ENCODE measurements at regions not wholly inside any gene's neighbourhood (a gene's known extent, or its start where the extent isn't known, plus 50 kb on each side); places are given as distances from the start of the nearest gene placed in this dataset.

DNA sequence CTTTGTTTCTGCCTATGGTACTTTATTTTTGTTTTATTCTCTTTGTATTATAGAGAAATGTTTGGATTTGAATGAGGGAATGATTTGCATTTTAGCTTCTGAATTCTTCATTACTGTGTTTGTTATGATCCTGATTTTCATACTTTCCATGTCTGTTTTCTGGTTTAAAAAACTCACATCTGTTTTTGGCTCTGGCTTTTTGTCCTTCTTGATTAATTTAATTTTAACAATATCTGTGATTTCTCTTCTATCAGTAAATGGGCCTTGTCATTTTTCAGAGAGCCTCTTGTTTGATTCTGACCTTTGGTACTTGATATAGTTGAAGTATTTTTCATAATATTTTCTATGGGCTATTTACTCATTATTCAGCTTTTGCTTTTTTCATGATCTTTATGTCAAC lies 341.6 kb upstream of the HAND2 start:
- DNase-seq (ENCODE audit: extremely low read depth in 1 of 4, low spot score in 3 of 4): no peak
- Histone ChIP-seq H3K27ac (ENCODE audit: extremely low read depth, low read depth, low read length) (no peak overlapping the region), H3K9me3 (replicated peaks; ENCODE audit: control insufficient read depth, insufficient read depth, low read depth, low read length) (no peaks in the 10 kb centered on the region), H3K36me3 (ENCODE audit: control insufficient read depth, insufficient read depth, low read length) (no peaks in the 10 kb centered on the region), H3K27me3 (ENCODE audit: control insufficient read depth in 2 of 2, insufficient read depth in 2 of 2, low read length in 2 of 2) (no peaks in the 10 kb centered on the region), H3K4me3 (no peak overlapping the region), H3K79me2 (ENCODE audit: control insufficient read depth, insufficient read depth, low read length) (no peaks in the 10 kb centered on the region), H3K4me2 (ENCODE audit: insufficient read depth, low read length) (no peak overlapping the region), H4K20me1 (replicated peaks; ENCODE audit: control insufficient read depth, insufficient read depth, low read length) (no peaks in the 10 kb centered on the region), H3K9me1 (ENCODE audit: control insufficient read depth, insufficient read depth, low read length) (no peaks in the 10 kb centered on the region), H2AFZ (ENCODE audit: low read depth, low read length) (no peak overlapping the region), H3K9ac (ENCODE audit: insufficient read depth in 1 of 2, low read depth in 2 of 2, low read length in 2 of 2) (no peak overlapping the region), H3K4me1 (replicated peaks in 1 of 2; ENCODE audit: control insufficient read depth in 2 of 2, insufficient read depth in 2 of 2, low read length in 2 of 2) (no peaks in the 10 kb centered on the region)
- POLR2A ChIA-PET: no interaction called here
- CTCF ChIA-PET (ENCODE audit: low intra/inter-chr PET ratio): no interaction called here
- TF ChIP-seq BCOR (IDR thresholded peaks at IDR 0.05) (no peak), MTA3 (IDR thresholded peaks at IDR 0.05; ENCODE audit: borderline replicate concordance) (no peak), KAT7 (CRISPR knock-in tag; IDR thresholded peaks at IDR 0.05; ENCODE audit: borderline replicate concordance) (no peak), THRAP3 (IDR thresholded peaks at IDR 0.05; ENCODE audit: borderline replicate concordance) (no peak), ZNF253 (CRISPR knock-in tag; conservative IDR thresholded peaks at IDR 0.05) (no peak), ZNF408 (CRISPR knock-in tag; IDR thresholded peaks at IDR 0.05; ENCODE audit: low read depth) (no peak), ZNF124 (CRISPR knock-in tag; IDR thresholded peaks at IDR 0.05) (no peak), RBM34 (IDR thresholded peaks at IDR 0.05; ENCODE audit: borderline replicate concordance, insufficient read depth, low read length) (no peak)
- TF ChIP-seq, protein P1, sequence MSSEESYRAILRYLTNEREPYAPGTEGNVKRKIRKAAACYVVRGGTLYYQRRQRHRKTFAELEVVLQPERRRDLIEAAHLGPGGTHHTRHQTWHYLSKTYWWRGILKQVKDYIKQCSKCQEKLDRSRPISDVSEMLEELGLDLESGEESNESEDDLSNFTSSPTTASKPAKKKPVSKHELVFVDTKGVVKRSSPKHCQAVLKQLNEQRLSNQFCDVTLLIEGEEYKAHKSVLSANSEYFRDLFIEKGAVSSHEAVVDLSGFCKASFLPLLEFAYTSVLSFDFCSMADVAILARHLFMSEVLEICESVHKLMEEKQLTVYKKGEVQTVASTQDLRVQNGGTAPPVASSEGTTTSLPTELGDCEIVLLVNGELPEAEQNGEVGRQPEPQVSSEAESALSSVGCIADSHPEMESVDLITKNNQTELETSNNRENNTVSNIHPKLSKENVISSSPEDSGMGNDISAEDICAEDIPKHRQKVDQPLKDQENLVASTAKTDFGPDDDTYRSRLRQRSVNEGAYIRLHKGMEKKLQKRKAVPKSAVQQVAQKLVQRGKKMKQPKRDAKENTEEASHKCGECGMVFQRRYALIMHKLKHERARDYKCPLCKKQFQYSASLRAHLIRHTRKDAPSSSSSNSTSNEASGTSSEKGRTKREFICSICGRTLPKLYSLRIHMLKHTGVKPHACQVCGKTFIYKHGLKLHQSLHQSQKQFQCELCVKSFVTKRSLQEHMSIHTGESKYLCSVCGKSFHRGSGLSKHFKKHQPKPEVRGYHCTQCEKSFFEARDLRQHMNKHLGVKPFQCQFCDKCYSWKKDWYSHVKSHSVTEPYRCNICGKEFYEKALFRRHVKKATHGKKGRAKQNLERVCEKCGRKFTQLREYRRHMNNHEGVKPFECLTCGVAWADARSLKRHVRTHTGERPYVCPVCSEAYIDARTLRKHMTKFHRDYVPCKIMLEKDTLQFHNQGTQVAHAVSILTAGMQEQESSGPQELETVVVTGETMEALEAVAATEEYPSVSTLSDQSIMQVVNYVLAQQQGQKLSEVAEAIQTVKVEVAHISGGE (CRISPR knock-in tag; IDR thresholded peaks at IDR 0.05): no peak
- TF ChIP-seq, protein P2, sequence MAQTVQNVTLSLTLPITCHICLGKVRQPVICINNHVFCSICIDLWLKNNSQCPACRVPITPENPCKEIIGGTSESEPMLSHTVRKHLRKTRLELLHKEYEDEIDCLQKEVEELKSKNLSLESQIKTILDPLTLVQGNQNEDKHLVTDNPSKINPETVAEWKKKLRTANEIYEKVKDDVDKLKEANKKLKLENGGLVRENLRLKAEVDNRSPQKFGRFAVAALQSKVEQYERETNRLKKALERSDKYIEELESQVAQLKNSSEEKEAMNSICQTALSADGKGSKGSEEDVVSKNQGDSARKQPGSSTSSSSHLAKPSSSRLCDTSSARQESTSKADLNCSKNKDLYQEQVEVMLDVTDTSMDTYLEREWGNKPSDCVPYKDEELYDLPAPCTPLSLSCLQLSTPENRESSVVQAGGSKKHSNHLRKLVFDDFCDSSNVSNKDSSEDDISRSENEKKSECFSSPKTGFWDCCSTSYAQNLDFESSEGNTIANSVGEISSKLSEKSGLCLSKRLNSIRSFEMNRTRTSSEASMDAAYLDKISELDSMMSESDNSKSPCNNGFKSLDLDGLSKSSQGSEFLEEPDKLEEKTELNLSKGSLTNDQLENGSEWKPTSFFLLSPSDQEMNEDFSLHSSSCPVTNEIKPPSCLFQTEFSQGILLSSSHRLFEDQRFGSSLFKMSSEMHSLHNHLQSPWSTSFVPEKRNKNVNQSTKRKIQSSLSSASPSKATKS (CRISPR knock-in tag; IDR thresholded peaks at IDR 0.05): no peak
- TF ChIP-seq, protein P3, sequence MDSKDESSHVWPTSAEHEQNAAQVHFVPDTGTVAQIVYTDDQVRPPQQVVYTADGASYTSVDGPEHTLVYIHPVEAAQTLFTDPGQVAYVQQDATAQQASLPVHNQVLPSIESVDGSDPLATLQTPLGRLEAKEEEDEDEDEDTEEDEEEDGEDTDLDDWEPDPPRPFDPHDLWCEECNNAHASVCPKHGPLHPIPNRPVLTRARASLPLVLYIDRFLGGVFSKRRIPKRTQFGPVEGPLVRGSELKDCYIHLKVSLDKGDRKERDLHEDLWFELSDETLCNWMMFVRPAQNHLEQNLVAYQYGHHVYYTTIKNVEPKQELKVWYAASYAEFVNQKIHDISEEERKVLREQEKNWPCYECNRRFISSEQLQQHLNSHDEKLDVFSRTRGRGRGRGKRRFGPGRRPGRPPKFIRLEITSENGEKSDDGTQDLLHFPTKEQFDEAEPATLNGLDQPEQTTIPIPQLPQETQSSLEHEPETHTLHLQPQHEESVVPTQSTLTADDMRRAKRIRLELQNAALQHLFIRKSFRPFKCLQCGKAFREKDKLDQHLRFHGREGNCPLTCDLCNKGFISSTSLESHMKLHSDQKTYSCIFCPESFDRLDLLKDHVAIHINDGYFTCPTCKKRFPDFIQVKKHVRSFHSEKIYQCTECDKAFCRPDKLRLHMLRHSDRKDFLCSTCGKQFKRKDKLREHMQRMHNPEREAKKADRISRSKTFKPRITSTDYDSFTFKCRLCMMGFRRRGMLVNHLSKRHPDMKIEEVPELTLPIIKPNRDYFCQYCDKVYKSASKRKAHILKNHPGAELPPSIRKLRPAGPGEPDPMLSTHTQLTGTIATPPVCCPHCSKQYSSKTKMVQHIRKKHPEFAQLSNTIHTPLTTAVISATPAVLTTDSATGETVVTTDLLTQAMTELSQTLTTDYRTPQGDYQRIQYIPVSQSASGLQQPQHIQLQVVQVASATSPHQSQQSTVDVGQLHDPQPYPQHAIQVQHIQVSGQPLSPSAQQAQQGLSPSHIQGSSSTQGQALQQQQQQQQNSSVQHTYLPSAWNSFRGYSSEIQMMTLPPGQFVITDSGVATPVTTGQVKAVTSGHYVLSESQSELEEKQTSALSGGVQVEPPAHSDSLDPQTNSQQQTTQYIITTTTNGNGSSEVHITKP (IDR thresholded peaks at IDR 0.05; ENCODE audit: partially characterized antibody): no peak
- intact Hi-C loops (cut with micrococcal nuclease) (no loop called here), in situ Hi-C loops (cut with MboI) (no loop called here)
- no TSS peak for BruUV-seq (replicated peaks)
- no peak for ATAC-seq
- FAIRE-seq: no peak

Data from K562 (cell line).